T-cell (primary cell): ENCODE measurements at regions not wholly inside any gene's neighbourhood (a gene's known extent, or its start where the extent isn't known, plus 50 kb on each side); places are given as distances from the start of the nearest gene placed in this dataset.

Source experiments
- ATAC-seq, 4 experiments: fragments of 200-7000 bp in 3 of 4; fragments of 150-1000 bp in 1 of 4; cut with Tn5 transposase; replicated peaks in 1 of 4; 1 replicate in 3 of 4; 2 replicates in 1 of 4; pipeline ENCODE4 v1.10.0; 2021; ENCODE audit warnings: moderate library complexity in 3 of 4, mild to moderate bottlenecking in 2 of 4, moderate number of reproducible peaks in 1 of 4
- CTCF ChIA-PET, 2 donors: fragments of 300-600 bp; sonication (Branson Sonifier 250); formaldehyde crosslinking; loops; one replicate each; lab custom pipeline; 2022; ENCODE audit warnings: antibody characterized with exemption in 2 of 2; lab: Charles Lee
- POLR2A ChIA-PET, 2 donors: fragments of 300-600 bp; sonication (Branson Sonifier 250); formaldehyde crosslinking; loops; one replicate each; lab custom pipeline; 2022; ENCODE audit warnings: antibody characterized with exemption in 2 of 2; lab: Charles Lee
- DNase-seq, 35 experiments: peaks; one replicate each; pipeline versions ENCODE4 v3.0.0 to v3.0.0-alpha.2; 2013 to 2023
- H3K27ac ChIP-seq: one replicate; pipeline ENCODE4 v1.5.1; 2013; ENCODE audit warnings: low read length
- H3K27me3 ChIP-seq, 2 experiments: replicated peaks in 1 of 2; 1 replicate in 1 of 2; 2 replicates in 1 of 2; pipeline versions ENCODE4 v1.6.1 to v1.7.0; 2013; ENCODE audit warnings: low read length in 1 of 2, mixed read lengths in 1 of 2; ENCODE audit not compliant: control insufficient read depth in 2 of 2, insufficient read depth in 2 of 2; ENCODE audit errors: extremely low read depth in 1 of 2
- H3K36me3 ChIP-seq, 2 donors: 1 replicate in 1 of 2; 2 replicates in 1 of 2; pipeline versions ENCODE4 v1.6.1 to v1.7.0; 2013; ENCODE audit warnings: low read length in 1 of 2; ENCODE audit not compliant: control insufficient read depth in 2 of 2, insufficient read depth in 1 of 2; ENCODE audit errors: extremely low read depth in 1 of 2
- H3K4me1 ChIP-seq, 2 experiments: 1 replicate in 1 of 2; 2 replicates in 1 of 2; pipeline versions ENCODE4 v1.6.1 to v1.7.0; 2013; ENCODE audit warnings: low read length in 2 of 2, mixed read lengths in 1 of 2; ENCODE audit not compliant: insufficient read depth in 2 of 2, control insufficient read depth in 1 of 2; ENCODE audit errors: extremely low read depth in 1 of 2
- H3K4me3 ChIP-seq, 2 donors: 1 replicate in 1 of 2; 2 replicates in 1 of 2; pipeline versions ENCODE4 v1.5.1 to v1.7.0; 2013; ENCODE audit warnings: mild to moderate bottlenecking in 2 of 2, low read length in 1 of 2, moderate library complexity in 1 of 2; ENCODE audit not compliant: control insufficient read depth in 1 of 2; ENCODE audit errors: extremely low read depth in 1 of 2
- H3K9me3 ChIP-seq: 2 replicates; pipeline ENCODE4 v1.7.0; 2013
- H3K27ac Mint-ChIP-seq, 2 donors: one replicate each; pipeline ENCODE4 v1.8.0; 2020 to 2021; ENCODE audit warnings: mild to moderate bottlenecking in 2 of 2, mixed read lengths in 2 of 2
- H3K27me3 Mint-ChIP-seq, 2 donors: one replicate each; pipeline ENCODE4 v1.8.0; 2021 to 2022; ENCODE audit warnings: mixed read lengths in 2 of 2
- H3K36me3 Mint-ChIP-seq: one replicate; pipeline ENCODE4 v1.8.0; 2021; ENCODE audit warnings: mixed read lengths
- H3K4me1 Mint-ChIP-seq, 3 donors: one replicate each; pipeline ENCODE4 v1.8.0; 2020 to 2022; ENCODE audit warnings: mixed read lengths in 3 of 3, mild to moderate bottlenecking in 1 of 3
- H3K4me3 Mint-ChIP-seq, 3 donors: one replicate each; pipeline ENCODE4 v1.8.0; 2020 to 2022; ENCODE audit warnings: mild to moderate bottlenecking in 3 of 3, mixed read lengths in 3 of 3, moderate library complexity in 3 of 3
- H3K9me3 Mint-ChIP-seq, 3 donors: one replicate each; pipeline ENCODE4 v1.8.0; 2020 to 2022; ENCODE audit warnings: mixed read lengths in 3 of 3
- WGBS: methylation state at CpG from one replicate; pipeline ENCODE4 v1.1.5; 2013; ENCODE audit warnings: missing lambda C conversion rate; ENCODE audit not compliant: insufficient coverage; 5-methylcytosine and 5-hydroxymethylcytosine counted together

DNA sequence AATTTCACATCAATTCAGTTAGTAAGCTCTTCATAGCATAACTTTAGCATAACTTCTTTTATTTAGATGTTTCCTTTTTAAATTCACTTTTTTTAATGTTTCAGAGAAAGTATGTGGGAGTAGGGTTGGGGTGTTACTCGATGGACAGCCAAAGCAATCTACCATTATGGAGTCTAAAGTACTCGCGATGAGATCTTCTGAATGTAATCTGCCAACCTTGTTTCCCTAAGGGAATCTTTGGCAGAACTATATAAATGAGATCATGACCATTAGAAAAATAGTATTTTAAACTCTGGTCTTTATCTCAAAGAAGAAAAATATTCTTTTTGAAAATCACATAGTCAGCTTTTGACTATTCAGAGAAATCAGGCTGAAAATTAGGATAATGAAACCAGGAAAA is 103.9 kb downstream of the BBS10 start:
- H3K4me1 ChIP-seq: no peaks in the 10 kb centered on the region
- H3K27ac ChIP-seq: no peak overlapping the region
- ChIA-PET POLR2A (no interaction called here), CTCF (no interaction called here)
- H3K4me3 ChIP-seq: no peak overlapping the region
- Mint-ChIP-seq H3K9me3 (no peaks in the 10 kb centered on the region), H3K4me3 (no peak overlapping the region), H3K36me3 (no peaks in the 10 kb centered on the region), H3K27me3 (peaks cover 3 to 12% of the 10 kb centered on the region in 2 donors), H3K27ac (no peak overlapping the region), H3K4me1 (no peaks in the 10 kb centered on the region)
- no CpG with 5 or more reads among the region's 3 CpGs for WGBS
- H3K27me3 ChIP-seq: peaks cover 0 to 8% of the 10 kb centered on the region in 2 experiments
- DNase-seq: no peak
- H3K36me3 ChIP-seq: no peaks in the 10 kb centered on the region
- no peak for ATAC-seq
- H3K9me3 ChIP-seq: no peaks in the 10 kb centered on the region

DNA sequence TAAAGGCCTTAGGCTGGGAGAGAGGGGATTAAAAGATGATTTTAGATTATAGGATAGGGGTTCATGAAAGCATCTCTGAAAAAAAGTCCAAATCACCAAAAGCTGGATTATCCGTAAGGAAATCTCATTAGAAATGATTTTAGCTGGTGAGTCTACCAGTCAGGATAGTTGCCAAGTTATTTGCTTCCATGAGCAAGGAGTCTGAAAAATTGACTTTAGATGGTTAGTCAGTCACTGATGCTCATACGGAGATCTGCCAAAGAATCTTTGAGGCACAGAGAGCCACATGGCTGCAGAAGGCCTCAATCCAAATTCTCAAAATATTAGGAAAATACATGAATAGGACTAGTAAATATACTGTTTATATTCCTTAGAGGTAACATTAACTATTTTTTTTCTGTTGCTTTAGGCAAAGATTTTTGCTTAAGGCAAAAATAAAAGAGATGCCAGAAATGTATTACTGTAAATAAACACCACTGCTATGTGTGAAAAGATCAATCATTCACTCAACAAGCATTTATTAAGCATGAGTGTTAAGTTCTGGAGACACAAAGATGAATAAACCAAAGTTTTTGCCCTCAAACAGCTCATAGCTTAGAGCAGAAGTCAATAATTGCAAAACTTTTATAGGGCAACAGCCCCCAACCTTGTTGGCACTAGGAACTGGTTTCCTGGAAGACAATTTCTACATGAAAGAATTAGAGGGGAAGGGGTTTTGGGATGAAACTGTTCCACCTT is 105.2 kb downstream of the BBS10 start:
- Histone ChIP-seq H3K36me3 (no peaks in the 10 kb centered on the region), H3K27me3 (peaks cover 0 to 8% of the 10 kb centered on the region in 2 experiments), H3K4me1 (no peaks in the 10 kb centered on the region), H3K9me3 (no peaks in the 10 kb centered on the region), H3K27ac (no peak overlapping the region), H3K4me3 (no peak overlapping the region)
- CTCF ChIA-PET: no interaction called here
- 67% methylated on average over 1 of the region's 2 CpGs for WGBS
- DNase-seq: no peak
- H3K4me3 Mint-ChIP-seq: no peak overlapping the region
- no peaks in the 10 kb centered on the region for H3K4me1 Mint-ChIP-seq
- ATAC-seq: no peak
- H3K36me3 Mint-ChIP-seq: no peaks in the 10 kb centered on the region
- H3K27me3 Mint-ChIP-seq: peaks cover 0 to 12% of the 10 kb centered on the region in 2 donors
- H3K9me3 Mint-ChIP-seq: no peaks in the 10 kb centered on the region
- POLR2A ChIA-PET: no interaction called here
- no peak overlapping the region for H3K27ac Mint-ChIP-seq

- Mint-ChIP-seq H3K27me3 (peaks cover 0 to 4% of the 10 kb centered on the region in 2 donors), H3K27ac (no peak overlapping the region), H3K4me1 (no peaks in the 10 kb centered on the region), H3K36me3 (no peaks in the 10 kb centered on the region), H3K9me3 (no peaks in the 10 kb centered on the region), H3K4me3 (no peak overlapping the region)
- no CpG with 5 or more reads among the region's 1 CpG for WGBS
- CTCF ChIA-PET: no interaction called here
- Histone ChIP-seq H3K9me3 (no peaks in the 10 kb centered on the region), H3K4me1 (no peaks in the 10 kb centered on the region), H3K36me3 (no peaks in the 10 kb centered on the region), H3K27me3 (peaks cover 0 to 8% of the 10 kb centered on the region in 2 experiments), H3K27ac (no peak overlapping the region), H3K4me3 (no peak overlapping the region)
- no peak for ATAC-seq
- POLR2A ChIA-PET: no interaction called here
- no peak for DNase-seq
These were observed 106.8 kb downstream of the BBS10 start for GRCh38 chr12:76241371-76241770.

DNA sequence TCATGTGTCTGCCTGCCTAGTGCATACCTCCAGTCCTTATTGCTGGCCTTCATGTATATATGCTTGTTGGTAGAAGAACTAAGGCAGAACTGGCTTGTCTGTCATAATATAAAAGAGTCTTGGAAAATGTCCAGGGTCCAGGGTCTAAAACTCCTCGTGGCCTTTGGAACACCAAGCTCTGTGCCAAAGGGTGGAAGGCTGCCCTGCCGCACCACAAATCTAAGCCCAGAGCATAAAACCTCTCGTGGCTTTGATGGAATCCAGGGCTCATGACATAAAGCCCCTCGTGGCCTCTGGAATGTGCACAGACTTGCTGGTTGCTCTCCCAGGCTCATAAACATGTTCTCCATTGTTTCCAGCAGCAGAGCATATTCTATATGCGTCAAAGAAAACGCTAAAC is 107.9 kb downstream of the BBS10 start:
- H3K4me3 Mint-ChIP-seq: no peak overlapping the region
- ChIA-PET CTCF (no interaction called here), POLR2A (no interaction called here)
- H3K27ac Mint-ChIP-seq: no peak overlapping the region
- peaks cover 0 to 8% of the 10 kb centered on the region in 2 experiments for H3K27me3 ChIP-seq
- H3K9me3 ChIP-seq: no peaks in the 10 kb centered on the region
- H3K36me3 ChIP-seq: no peaks in the 10 kb centered on the region
- no peak for ATAC-seq
- H3K9me3 Mint-ChIP-seq: no peaks in the 10 kb centered on the region
- peaks cover 0 to 3% of the 10 kb centered on the region in 2 donors for H3K27me3 Mint-ChIP-seq
- DNase-seq: no peak
- no peak overlapping the region for H3K27ac ChIP-seq
- H3K4me1 Mint-ChIP-seq: no peaks in the 10 kb centered on the region
- WGBS: 81% methylated on average over 6 of the region's 6 CpGs
- H3K36me3 Mint-ChIP-seq: no peaks in the 10 kb centered on the region
- H3K4me3 ChIP-seq: no peak overlapping the region
- no peaks in the 10 kb centered on the region for H3K4me1 ChIP-seq

DNA sequence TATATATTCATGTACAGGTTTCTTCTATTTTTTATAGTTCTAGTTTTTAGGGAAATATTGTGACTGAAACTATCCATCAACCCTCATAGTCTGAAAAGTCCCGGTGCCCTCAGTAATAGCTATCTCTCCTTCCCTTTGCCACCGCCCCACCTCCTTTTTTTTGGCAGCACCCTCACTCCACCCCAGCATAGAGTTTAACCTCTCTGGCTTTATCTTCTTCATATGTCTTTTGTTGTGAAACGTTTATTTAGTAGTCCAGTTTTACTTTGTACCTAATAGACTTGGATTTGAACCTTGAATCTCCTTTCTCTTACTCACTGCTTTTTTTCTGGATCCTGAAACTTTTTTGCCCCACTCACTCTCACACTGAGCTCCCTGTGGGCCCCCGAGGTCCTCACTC is 109.5 kb downstream of the BBS10 start:
- Mint-ChIP-seq H3K4me3 (no peak overlapping the region), H3K36me3 (no peaks in the 10 kb centered on the region), H3K4me1 (no peaks in the 10 kb centered on the region), H3K9me3 (no peaks in the 10 kb centered on the region), H3K27me3 (peaks cover 2 to 3% of the 10 kb centered on the region in 2 donors), H3K27ac (no peak overlapping the region)
- WGBS: 58% methylated on average over 1 of the region's 4 CpGs
- Histone ChIP-seq H3K4me3 (no peak overlapping the region), H3K4me1 (no peaks in the 10 kb centered on the region), H3K27me3 (peaks cover 0 to 2% of the 10 kb centered on the region in 2 experiments), H3K36me3 (no peaks in the 10 kb centered on the region), H3K27ac (no peak overlapping the region), H3K9me3 (no peaks in the 10 kb centered on the region)
- ChIA-PET CTCF (no interaction called here), POLR2A (interaction anchor here in 1 of 2 donors (0.7 kb wide), 1 partner anchor 191 kb away, joined by 3 read pairs; no protein-coding TSS in a partner anchor)
- DNase-seq (no peak), ATAC-seq (no peak)

- ATAC-seq (no peak), DNase-seq (no peak)
- Histone ChIP-seq H3K9me3 (no peaks in the 10 kb centered on the region), H3K27ac (no peak overlapping the region), H3K36me3 (no peaks in the 10 kb centered on the region), H3K27me3 (no peaks in the 10 kb centered on the region), H3K4me1 (no peaks in the 10 kb centered on the region), H3K4me3 (no peak overlapping the region)
- H3K9me3 Mint-ChIP-seq: no peaks in the 10 kb centered on the region
- H3K27me3 Mint-ChIP-seq: peaks cover 2 to 3% of the 10 kb centered on the region in 2 donors
- H3K4me3 Mint-ChIP-seq: no peak overlapping the region
- CTCF ChIA-PET: no interaction called here
- 89% methylated on average over 4 of the region's 7 CpGs for WGBS
- no peaks in the 10 kb centered on the region for H3K36me3 Mint-ChIP-seq
- H3K4me1 Mint-ChIP-seq: no peaks in the 10 kb centered on the region
- no peak overlapping the region for H3K27ac Mint-ChIP-seq
- POLR2A ChIA-PET: no interaction called here
These were observed 111.0 kb downstream of the BBS10 start for GRCh38 chr12:76237086-76237701.
